ELF-1 (cell line): ENCODE measurements at regions not wholly inside any gene's neighbourhood (a gene's known extent, or its start where the extent isn't known, plus 50 kb on each side); places are given as distances from the start of the nearest gene placed in this dataset.

Experiments used
- DNase-seq: peaks from one replicate; pipeline ENCODE4 v3.0.0-alpha.2; 2016; ENCODE audit warnings: low read depth, low spot score

DNA sequence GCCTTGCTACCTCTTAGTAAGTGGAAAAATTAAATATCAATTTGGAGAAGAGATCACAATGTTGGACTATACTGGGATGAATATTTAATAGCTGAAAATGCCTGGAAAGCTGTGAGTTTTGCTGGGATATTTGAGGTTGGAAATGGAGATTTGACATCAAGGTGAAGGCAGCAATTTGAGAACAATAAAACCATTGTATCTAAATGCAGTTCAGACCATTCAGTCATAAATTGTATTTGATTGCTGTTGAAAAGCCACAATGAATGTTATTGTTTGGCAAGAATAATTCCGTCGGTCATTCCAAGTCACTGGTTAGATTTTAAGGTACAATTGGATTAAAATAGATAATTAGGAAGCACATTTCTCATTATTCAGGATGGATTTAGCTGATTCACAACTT is 325.6 kb downstream of the HRH4 start:
- no peak for DNase-seq

- DNase-seq: no peak
Observed at GRCh38 chr18:24790347-24790746, 329.9 kb downstream of the HRH4 start.

DNA sequence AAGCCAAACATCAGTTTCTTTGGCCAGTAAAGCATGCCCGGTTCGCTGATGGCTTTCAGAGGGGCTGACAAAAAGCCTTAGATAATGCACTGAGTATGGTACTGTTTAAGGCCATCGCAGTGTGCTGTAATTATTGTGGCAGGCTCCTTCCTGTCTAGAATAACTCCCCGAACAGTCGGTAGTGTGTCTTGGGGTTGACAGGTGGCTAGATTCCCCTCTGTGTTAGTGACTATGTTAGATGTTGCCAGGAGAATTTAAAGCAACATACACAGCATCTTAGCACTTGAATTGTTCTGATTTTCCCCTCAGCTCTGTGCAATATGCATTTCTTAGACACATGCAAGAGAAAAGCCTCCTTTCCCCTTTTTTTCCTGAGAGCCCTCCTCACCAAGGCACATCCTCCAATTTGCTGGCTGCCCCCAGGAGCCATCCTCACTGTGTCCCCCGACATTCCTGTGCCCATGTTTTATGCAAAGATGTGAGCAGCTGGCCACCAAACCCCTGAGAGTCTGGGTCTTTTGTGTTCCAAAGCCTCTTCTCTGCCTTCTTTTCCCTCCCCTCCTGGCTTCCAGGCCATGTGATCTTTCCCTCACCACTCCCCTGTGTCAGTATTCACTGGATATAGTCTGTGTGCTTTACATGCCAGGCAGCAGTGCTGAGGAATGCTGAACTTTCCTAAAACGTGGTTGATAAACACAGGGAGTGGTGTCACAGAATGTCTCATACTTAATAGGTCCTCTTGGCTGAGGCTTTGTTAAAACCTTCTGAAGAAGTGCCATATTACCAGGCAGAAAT is 331.5 kb downstream of the HRH4 start:
- peak; percentile 9 for DNase-seq

DNA sequence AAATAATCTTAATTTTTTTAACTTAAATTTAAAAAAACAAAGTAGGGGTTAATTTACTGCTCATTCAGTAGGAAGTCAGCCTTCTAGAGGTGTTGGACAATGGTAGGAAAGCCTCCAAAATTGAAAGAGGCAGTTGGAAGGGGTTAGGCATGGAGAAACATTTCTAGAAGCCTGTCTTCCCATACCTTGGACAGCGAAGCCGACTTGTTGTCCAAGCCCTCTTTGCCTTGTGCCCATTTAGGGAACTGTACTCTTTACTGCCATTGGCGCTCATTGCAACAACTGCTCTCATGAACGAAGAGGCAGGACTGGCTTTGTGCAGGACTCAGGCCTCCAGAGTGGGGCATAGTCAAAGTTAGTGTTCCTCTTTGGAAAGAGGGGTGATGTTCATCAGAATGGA is 333.3 kb downstream of the HRH4 start:
- DNase-seq: no peak

DNA sequence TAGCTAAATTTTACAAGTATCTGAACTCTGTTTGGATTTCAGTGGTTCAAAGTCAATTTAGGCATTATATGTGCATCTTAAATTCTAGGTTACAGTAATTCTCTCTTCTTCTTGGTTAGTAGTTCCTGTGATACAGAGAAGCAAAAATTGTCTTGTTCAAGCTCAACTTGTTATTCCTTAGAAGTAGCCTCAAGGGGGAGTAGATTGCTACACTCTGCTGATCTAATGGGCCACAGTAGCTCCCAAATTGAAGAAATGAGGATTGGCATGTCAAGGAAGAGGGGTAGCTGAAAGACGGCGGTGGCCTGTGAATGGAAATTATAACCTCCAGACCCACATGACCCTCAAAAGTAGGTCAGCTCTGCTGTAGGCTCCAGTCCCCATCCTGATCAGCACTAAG is 334.7 kb downstream of the HRH4 start:
- no peak for DNase-seq

DNA sequence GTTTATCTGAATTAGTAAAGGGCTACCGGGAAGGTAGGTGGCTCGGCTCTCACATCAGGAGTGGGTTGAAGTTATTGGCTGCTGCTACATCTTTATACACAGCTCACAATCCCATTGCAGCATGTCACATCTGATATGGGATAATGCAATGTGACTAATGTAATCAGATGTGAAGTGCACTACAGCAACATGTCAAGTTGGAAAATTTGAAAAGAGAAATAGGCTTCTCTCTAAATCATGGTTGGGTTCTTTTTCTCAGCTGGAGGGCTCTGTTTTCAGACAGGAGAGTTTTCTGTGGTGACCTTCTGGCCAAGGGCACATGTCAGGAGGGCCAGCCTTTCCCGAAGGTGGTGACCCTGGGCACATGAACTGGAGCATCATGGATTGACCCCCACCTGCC is 337.5 kb downstream of the HRH4 start:
- DNase-seq: no peak

DNA sequence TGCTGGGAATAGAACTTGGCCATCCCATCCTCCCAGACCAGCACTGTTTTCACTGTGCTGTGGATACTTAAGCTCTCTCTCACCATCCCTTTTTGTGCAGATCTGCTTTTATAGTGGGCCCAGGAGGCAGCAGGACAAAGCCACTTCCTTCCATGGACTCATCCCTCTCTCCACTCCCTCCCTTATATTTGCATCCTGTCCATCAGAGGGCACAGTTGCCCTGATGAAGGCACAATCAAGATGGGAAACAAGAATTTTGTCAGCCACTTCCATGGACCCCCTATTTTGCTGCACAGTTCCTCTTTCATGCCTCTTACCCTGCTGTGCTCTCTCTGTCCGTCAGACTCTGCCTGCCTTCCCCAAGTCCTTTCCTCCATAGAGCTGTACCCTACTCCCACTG is 338.7 kb downstream of the HRH4 start:
- no peak for DNase-seq

GRCh38 chr18:24799720-24800119 is 339.3 kb downstream of the HRH4 start:
- no peak for DNase-seq

GRCh38 chr18:24801001-24801400 is 340.6 kb downstream of the HRH4 start:
- no peak for DNase-seq

GRCh38 chr18:24802456-24802855 is 342.0 kb downstream of the HRH4 start:
- no peak for DNase-seq

- DNase-seq: no peak
Observed at GRCh38 chr18:24805156-24805555, 344.7 kb downstream of the HRH4 start.

GRCh38 chr18:24809173-24809950 is 348.9 kb downstream of the HRH4 start:
- DNase-seq: no peak

DNA sequence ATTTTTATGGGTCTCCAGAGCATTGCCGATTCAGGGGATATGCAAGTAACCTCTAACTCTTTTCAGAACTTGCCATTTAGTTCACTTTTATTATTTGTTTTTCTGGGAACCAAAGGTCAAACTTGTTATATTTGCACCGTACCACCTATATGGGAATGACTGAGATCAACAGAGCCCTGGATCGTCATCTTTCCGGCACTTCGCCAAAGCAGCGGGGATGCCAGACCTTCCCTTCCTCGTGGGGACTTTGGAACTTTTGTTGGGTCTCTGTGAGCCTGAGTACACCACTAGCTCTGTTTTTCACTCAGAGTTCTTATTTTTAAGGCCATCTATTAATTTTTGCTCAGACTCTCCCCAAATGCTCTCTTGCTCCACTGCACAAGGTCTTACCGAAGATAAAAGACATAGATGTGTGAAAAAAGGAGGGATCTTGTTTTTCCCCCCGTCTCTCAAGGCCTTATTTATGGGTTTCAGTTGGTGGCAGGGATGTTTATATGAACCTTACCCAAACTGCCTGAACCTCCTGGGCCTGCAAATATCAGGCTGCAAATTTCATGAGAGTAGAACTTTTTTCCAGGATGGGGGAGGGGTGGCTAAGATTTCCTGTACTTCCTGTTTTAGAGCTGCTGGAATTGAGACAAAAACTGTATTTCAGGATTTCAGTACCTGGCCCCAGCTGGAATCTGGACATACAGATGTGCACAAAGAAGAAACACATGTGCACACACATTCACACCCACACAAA is 350.3 kb downstream of the HRH4 start:
- DNase-seq: no peak

DNA sequence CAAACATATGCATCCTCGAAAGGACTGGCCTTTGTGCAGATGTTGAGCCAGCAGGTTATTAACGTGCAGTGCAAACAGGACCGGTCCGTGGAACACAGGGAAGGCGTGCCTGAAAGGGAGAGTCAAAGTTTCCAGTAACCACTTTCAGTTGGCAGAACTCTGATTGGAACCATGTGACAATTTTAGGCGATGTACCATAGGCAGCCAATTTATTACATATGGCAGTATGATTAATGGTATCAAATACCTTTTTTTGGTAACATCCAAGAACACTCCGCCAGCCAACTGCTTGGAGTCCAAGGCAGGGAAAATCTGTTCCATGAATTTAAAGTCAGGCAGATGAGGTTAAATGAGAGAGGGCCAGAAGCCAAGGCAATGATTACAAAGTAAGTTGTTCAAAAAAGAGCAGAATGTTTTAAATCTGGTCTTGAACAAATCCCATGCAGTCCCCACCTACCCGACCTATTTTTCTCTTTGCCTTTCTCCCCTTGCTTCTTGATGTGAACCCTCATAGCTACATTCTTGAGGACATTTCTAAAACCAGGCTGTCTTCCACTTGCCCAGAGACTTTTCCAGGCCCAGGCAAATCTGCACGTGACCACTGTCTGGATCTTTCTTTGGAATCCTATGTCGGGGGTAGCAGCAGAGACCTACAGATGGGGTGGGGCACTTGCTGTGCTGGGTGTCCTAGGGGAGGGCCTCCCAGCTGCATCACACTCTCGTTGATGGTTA is 351.7 kb downstream of the HRH4 start:
- DNase-seq: no peak

GRCh38 chr18:24814521-24814920 is 354.1 kb downstream of the HRH4 start:
- DNase-seq: no peak

DNA sequence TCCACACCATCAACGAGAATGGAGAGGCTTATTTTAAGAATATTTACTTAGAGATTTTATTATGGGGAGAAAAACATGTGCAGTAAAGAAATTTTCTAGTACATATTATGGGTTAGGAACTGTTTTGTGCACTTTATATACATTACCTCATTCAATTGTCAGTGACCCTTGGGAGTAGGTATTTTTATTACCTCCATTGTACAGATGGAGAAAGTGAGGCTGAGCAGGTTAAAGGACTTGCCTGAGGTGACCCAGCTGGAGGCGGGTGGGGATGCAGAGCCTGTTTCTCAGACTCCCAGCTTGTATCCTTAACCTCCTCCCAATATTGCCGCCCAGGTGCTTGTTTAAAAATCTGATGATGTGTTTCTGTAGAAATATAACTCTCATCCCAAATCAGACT is 356.7 kb downstream of the HRH4 start:
- no peak for DNase-seq

- DNase-seq: peak; percentile 33
Observed at GRCh38 chr18:24817587-24818371, 357.3 kb downstream of the HRH4 start.

DNA sequence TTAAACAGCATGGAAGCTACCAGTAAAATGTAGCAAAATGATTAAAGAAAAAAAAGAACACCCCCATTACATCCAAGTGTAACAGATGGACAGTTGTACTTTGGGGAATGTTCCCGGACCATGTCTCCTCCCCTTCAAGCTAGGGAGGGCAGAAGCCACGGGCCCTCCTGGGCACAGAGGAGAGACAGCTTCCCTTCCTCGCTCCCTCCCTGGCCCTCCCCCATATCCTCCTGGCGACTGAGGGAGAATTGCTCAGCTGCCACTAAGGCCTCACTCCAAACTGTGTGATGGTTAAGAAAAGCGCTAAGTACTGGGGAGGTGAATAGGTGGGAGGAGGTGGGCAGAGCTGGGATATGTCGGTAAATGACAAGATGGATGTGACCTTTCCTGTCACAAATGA is 358.0 kb downstream of the HRH4 start:
- no peak for DNase-seq

DNA sequence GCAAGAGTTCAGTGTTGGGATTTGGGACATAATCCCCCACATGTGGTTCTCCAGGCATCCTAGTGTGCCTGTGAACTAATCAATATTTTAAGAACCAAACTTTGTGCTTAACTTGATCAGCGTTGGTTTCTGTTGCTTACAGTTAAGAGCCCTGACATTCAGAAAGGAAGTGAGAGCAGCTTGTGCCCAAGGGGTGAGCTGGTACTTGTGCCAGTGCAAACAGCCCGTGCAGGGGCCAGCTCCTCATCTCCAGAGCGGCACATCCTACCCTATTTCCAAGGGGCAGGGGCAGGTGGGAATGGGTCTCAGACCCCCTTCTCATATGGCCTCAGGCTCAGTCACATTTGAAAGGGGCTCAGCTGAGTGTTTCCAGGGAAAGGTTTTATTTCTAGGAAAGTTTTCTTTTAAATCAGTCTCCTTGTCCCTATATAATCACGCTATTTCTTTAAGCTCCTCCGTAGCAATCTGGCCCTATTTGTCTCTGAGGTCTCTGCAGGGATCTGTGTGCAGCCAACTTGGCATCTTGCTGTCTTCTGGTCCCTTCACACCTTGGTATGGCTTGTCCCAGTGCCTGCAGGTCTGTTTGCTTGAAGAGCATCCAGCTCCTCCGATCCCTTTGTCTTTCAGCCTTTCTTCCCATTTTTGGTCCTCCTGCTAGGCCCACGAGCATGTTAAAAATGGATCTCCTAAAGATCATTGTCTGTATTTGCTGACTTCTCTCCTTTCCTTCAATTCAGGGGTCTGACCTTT is 358.9 kb downstream of the HRH4 start:
- no peak for DNase-seq

DNA sequence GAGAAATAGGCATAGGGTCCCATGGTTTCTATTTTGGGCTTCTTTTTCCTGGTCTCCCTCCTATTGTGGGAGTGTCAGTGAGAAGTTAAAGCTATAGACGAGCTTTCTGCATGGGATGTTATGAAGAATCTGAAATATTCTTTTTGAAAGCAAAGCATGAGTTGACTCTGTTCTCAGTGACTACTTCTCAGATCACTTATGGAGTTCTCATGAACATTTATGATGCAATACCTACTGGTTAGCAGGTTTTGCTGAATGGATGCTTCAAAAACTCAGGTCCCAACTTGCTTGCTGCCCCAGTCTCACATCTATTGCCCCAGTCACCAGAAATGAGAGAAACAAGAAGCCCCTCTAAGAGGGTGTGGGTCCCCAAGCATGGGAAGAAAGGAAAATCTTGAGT is 365.0 kb downstream of the HRH4 start:
- DNase-seq: no peak
